GM18868 (cell line): ENCODE measurements at regions not wholly inside any gene's neighbourhood (a gene's known extent, or its start where the extent isn't known, plus 50 kb on each side); places are given as distances from the start of the nearest gene placed in this dataset.
"Not testable (repeated sequence)": the region's sequence is repeated elsewhere in the genome, so short reads cannot be mapped to it uniquely, and the experiment has no call there.

Source experiments
- ATAC-seq: cut with Tn5 transposase; IDR thresholded peaks from one replicate; pipeline ENCODE4 v1.9.1; 2021; ENCODE audit warnings: mild to moderate bottlenecking, moderate library complexity; ENCODE audit not compliant: unreplicated experiment

DNA sequence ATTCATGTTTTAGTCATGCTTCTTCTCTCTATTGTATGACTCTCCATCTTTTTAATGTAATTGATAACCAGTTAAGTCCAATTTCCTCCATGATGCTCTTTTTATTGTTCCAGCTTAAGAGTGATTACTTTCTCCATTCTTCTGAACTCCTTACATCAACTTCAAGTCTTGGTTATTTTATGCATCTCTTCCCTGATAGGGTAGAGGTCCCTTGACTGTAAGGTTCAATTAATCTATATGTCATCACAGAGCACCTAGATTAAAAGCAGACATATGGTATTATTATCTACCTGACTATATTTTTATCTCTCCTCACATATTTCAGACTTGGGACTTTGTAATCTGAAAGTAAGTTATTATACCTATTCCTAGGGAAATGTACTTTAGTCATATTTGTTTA, 853.1 kb downstream of the REEP3 start:
- no peak for ATAC-seq

DNA sequence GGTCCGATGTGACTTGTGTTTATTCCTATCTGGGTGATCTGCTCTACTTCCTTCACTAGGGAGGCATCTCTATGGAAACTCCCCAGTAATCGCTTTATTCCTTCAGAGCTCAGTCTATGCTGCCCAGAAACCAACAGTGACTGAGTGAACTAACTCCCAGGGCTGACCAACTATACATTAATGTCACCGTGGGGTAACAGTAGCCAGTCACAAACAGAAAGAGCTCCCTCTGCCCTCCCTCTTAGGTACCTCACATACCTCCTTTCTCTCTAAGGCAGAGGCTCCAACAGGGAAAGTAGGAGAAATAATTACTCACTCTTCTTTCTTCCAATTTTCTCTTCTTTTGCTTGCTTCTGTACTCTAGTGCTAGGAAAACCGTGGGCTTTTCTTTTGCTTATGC, 855.0 kb downstream of the REEP3 start:
- ATAC-seq, result no peak

DNA sequence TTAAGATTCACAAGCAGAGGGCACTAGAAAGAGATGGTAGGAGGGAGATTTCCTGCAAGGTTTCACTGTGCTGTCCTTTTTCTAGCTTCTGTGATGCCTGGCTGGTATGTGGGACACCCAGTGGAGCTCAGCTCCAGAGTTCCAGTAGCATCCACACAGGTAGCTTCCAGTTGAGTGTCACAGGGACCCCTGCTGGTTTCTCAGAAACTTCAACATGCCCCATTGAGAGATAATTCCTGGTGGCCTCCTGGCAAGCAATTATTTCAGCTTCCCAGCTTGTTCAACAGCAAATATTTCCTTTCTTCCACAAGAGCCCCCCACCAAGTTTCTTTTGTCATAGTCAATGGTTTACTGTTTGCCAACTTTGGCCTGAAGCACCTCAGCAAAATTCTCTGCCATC, 858.7 kb downstream of the REEP3 start:
- ATAC-seq, result no peak

DNA sequence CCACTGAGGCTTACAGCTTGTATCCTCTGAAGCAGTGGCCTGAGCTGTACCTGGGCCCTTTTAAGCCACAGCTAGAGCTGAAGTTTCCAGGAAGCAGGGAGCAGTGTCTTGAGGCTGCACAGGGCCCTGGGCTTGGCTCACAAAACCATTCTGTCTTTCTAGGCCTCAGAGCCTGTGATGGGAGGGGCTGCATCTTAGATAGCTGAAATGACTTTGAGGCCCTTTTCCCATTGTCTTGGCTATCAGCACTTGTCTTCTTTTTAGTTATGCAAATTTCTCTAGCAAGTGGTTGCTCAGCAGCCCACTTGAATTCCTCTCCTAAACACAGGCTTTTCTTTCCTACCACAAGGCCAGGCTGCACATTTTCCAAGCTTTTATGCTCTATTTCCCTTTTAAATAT, 864.2 kb downstream of the REEP3 start:
- no peak for ATAC-seq

DNA sequence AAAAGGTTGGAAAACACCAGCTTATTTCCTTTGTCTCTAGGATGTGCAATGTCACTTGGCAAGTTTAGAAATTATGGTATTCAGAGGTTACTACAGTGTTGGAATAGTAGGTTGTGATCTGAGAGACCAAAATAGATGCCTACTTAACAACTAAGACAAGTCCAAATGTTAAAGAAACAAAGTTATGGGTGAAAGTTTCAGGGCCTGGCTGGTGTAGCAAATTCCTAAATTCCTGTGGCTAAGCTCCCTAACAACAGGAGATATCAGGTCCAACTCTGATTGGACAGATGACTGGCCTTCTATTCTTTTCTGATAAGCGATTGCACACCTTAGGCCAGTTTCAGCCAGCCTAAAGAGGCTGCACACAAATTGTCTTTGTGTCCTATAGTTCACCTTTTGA, 873.5 kb downstream of the REEP3 start:
- ATAC-seq, result no peak

DNA sequence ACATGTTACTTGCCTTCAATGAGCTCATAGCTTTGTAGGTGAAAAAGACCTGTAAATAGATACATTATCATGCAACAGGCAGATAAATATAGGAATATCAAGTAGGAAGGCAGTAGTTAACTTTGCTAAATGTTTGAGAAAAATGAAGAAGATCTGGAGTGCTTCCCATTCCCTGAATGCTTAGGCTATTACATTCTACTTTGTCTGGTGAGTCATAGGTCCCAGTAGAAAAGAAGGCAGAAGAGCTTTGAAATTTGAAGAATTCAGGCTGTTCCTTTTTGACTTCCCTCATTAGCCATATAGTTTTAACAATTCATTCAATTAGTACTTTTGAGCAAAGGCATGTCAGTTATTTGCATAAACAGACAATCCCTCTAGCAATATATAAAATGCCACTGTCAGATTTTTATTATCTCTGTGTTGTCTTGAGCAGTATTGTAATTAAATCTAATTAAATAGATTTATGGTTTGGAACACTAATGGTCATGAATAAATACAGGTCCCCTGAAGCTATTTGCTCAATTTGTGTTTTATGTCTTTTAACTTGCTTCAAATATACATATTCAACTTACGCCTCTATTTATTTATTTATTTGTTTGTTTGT, 875.0 kb downstream of the REEP3 start:
- no peak for ATAC-seq

DNA sequence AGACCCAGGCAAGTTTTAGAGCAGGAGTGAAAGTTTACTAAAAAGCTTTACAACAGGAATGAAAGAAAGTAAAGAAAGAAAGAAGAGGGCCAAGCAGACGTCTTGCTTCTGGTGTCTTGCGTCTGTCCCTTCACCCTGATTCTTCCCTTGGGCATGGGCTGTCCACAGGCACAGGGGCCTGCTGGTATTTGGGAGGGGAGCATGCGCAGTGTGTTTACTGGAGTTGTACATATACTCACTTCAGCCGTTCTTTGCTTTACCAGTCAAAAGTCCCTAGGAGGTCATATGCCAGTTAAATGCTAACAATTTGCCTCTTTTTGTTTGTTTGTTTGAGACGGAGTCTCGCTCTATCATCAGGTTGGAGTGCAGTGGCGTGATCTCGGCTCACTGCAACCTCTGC, 875.9 kb downstream of the REEP3 start:
- ATAC-seq, result no peak

DNA sequence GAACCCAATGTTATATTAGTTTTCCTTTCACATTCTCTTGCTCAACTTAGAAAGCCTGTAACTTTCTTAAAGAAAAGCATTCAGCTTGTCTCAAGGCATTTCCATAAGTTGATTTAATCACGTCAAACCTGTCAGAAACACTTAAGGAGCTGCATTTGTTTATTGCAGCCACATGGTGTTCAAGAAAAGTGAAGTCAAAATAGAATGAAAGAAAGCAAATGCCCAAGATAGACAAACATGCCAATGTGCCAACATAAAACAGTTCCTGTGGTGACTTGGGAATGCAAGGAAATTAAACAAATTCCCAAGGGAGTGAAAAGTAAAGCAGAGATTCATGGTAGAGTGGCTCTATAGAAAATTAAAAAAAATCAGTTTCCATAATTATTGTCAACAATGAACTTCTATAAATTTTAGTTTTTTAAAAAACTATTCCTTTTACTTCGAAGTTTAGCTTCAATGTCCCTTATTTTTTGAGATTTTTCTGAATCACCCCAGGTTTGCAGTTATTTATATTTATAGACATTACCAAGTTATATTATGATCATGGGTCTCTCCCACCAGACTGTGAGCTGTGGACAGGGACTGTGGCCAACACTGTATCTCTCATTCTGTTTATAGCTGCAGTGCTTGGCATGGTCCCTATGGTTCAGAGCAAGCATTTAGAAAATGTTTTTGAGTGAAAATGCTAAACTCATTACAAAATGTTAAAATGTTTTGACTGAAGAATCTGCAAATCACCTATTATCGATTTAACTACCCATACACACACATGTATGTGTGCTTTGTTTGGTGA, 887.4 kb downstream of the REEP3 start:
- ATAC-seq, result no peak

DNA sequence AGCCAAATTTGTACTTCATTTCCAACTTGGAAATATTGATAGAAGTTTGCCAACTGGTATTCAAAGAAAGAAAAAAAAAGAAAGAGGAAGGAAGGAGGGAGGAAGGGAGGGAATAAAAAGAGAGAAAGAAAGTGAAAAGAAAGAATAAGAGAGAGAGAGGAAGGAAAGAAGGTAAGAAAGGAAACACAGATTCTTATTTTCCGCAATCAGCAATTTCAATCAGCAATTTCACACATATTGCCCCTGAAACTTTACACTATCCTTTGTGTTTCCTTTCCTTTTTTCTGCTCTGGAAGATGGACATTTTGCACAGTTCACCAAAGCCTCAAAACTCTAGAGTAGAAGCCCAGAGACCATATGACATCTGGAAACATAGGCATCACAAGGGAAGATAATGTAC, 888.1 kb downstream of the REEP3 start:
- ATAC-seq, result no peak

DNA sequence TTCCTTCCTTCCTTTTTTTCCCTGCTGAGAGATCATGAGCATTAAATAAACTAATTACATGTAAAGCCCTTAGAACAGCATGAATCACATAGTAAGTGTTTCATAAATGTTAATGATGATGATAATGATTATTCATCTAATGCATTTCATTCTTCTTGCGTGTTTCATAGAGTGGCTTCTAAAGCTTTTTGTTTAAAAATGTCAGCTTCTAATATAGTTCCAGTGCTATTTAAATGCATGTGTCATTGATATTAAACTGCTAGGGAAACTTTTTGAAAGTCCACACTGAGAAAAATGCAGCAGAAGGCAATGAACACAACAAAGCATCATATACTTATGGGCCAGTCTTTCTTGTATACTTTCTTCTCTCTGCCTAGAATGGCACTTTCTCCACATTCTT, 894.8 kb downstream of the REEP3 start:
- ATAC-seq, result no peak

DNA sequence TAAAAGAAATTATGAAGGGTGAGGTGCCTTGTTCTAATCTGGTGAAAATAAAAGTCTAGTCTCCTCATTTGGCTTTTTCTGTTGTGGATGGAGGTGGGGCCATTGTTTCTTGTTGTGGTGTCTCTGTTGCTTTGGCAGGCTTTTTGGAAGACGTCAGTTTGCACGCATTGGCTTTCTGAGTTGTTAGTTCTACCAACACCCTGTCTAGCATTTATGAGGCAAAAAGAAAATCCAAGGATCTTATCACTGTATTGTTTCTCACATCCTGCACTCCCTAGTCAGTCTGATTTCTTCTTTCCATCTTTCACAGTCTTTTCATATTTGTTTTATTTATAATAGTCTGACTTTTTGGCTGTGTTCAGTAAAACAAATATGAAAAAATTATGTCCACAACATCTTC, 898.3 kb downstream of the REEP3 start:
- no peak for ATAC-seq

DNA sequence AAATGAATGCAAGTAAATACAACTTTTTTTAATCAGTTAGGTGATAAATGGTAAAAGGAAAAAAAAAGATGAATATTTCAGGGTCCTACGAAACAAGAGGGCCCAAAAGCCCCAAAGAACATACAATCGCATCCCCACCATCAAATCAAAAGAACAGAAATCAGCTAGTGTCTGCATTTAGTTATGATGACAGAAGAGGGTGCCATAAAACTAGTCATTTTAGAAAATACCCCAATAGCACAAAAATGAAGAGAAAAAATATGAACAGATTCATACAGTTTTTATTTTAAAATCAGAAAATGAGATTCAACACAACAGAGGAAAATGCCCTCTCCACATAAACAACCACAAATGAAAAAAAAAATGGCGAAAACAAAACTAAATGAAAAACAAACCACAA, 905.5 kb downstream of the REEP3 start:
- no peak for ATAC-seq

DNA sequence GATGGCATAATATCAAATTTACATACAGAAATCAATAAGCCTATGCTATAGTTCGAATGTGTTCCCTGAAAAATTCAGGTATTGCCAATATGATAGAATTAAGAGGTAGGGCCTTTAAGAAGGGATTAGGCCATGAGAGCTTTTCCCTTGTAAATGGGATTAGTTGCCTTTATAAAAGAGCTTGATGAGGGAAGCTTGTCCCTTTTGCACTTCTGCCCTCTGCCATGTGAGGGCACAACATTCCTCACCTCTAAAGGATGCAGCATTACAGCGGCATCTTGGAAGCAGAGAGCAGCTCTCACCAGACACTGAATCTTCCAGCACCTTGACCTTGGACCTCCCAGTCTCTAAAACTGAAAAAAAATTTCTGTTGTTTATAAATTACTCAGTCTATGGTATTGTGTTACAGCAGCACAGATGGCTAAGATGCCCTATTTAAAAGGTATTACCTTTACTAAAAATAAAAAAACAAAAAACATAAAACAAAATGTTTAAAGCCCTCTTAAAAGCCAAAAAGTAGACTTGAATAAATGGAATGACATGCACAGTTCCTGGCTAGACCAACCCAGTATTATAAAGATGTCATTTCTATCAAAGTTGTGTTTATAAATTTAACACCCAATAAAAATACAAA, 909.6 kb downstream of the REEP3 start:
- ATAC-seq, result no peak

DNA sequence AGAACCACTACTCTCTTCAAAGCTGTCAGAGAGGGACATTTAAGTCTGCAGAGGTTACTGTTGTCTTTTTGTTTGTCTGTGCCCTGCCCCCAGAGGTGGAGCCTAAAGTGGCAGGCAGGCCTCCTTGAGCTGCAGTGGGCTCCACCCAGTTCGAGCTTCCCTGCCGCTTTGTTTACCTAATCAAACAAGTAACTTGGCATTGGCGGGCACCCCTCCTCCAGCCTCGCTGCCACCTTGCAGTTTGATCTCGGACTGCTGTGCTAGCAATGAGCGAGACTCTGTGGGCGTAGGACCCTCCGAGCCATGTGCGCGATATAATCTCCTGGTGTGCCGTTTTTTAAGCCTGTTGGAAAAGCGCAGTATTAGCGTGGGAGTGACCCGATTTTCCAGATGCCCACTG, 920.7 kb downstream of the REEP3 start:
- ATAC-seq, result not testable (repeated sequence)

DNA sequence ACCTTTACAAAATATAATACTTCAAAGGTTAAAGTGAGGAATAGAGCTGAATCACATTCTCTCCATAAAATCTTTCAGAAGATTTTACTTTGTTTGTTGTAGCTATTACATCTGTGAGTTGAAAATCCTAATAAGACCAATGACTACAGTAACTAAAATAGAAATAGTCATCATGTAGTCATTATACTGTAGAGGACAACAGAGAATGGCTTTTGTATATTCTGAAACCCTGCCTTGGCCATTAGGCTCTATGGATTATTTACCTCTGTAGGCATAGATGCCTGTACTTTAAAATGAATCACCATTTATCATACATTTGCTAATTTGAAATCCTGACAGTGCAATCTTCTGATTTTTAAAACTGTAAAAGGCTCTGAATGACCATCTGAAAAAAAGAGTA, 923.0 kb downstream of the REEP3 start:
- no peak for ATAC-seq

DNA sequence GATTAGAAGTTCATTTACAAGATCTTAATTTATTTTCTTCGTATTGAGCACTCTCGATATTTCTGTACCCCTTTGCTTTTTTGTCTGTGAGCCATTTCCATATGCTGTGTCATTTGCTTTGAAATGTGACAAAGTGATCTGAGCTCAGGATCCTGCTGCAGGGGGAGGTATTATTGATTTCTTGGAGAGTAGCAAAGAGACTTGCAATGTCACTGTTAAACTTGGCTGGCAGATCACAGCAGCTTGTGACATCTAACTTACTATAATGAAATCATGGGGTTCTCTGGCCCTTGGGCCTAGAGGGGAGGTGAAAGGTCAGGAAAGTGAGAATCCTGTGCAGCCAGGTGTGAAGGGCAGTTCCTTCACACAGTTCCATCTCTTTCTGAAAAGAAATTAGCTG, 923.4 kb downstream of the REEP3 start:
- no peak for ATAC-seq

DNA sequence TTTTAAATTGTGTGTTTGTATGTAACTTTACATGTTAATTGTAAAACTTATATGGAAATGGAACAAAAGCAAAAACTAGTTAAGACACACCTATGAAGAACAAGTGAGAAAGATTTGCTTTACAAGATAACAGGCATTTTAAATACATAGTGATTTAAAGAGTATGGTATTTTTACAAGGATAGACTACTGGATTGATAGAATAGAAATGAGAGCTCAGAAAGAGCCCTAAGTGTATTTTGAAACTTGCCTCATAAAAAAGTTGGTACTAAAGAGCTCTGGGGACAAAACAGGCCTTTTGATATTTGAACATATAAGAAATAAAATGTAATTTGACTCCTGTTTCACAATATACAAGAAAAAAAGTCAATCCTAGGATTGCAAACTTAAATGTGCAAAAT, 928.4 kb downstream of the REEP3 start:
- ATAC-seq, result no peak

DNA sequence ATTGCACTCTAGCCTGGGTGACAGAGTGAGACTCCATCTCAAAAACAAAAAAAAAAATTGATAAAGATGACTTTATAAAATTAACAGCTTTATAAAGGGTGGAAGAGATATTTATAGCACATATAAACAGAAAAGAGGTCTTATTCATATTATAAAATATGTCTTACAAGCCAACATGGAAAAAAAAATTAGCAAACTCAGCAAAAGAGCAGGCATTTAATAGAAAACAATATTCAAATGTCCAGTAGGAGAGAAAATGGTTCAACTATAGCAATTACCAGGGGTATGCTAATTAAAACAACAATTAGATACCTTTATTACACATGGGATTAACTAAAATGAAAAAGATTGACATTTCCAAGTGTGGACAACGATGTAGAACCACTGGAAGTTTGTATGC, 929.1 kb downstream of the REEP3 start:
- no peak for ATAC-seq

DNA sequence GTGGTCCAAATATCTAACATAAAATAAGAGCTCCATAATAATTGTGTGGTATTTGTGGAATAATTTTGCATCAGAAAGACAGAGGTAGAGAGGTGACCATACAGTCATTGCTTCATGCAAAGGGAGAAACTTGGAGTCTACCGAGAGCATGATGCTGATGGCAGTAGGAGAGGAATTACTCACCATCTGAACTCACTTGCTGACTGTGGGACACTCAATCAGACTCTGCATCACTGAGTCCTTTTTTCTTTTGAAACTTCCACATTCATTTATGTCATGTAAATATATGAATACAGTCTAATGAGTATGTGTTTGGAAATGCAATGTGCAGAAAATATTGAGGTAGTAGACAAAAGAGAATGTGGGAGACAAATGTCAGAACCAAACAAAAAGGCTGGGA, 933.8 kb downstream of the REEP3 start:
- no peak for ATAC-seq

DNA sequence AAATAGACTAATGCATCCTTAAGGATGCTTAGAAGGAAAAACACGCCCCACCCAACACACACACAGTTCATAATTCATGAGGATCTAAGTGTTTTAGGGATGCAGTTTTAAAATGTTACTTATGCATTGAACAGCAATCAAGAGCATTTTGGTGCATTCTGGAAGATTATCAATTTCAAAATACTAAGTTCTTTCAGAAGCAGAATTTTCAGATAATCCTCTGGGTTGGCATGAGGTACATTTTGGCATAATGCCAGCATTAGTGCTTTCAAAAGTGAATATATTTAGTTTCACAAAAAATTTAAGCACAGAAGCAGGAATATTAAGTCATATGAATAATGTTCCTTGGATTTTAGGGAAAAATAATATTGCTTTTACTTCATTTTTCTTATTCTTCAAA, 937.1 kb downstream of the REEP3 start:
- ATAC-seq, result no peak

DNA sequence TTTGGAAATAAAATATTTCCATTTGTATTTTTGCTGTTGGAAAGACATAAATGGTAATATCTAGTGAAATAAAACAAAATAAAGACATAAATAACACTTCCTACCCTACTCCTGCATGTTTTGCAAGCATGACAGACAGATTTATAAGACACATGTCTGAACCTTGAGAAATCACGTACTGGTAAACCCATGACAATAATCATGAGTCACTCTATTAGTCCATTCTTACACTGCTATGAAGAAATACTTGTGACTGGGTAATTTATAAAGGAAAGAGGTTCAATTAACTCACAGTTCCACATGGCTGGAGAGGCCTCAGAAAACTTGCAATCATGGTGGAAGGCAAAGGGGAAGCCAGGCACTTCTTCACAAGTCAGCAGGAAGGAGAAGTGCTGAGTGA, 942.2 kb downstream of the REEP3 start:
- ATAC-seq, result no peak

DNA sequence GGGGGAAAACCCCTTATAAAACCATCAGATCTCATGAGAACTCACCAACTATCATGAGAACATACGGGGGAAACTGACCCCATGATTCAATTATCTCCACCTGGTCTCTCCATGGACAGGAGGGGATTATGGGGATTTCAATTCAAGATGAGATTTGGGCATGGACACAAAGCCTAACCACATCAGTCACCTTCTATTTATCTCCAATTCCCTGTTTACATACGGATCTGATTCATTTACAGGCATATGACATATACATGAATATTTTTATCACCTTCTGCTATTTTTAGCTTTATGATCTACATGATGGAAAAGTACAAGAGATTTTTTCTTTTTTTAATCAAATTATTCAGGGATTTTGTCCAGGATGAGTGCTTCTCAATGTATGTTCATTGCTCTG, 944.5 kb downstream of the REEP3 start:
- no peak for ATAC-seq
